NT2/D1 (cell line): ENCODE measurements at regions not wholly inside any gene's neighbourhood (a gene's known extent, or its start where the extent isn't known, plus 50 kb on each side); places are given as distances from the start of the nearest gene placed in this dataset.

ENCODE experiments used
- SUZ12 ChIP-seq: IDR thresholded peaks from 2 replicates; pipeline ENCODE4 v1.6.1; 2011; ENCODE audit not compliant: insufficient read length, insufficient read depth; ENCODE audit errors: extremely low read depth
- YY1 ChIP-seq: IDR thresholded peaks from 2 replicates; pipeline ENCODE4 v1.6.1; 2011; ENCODE audit not compliant: insufficient read length, insufficient read depth
- ZNF274 ChIP-seq: IDR thresholded peaks from 2 replicates; pipeline ENCODE4 v1.6.1; 2011; ENCODE audit warnings: mild to moderate bottlenecking, low read depth, low read length

DNA sequence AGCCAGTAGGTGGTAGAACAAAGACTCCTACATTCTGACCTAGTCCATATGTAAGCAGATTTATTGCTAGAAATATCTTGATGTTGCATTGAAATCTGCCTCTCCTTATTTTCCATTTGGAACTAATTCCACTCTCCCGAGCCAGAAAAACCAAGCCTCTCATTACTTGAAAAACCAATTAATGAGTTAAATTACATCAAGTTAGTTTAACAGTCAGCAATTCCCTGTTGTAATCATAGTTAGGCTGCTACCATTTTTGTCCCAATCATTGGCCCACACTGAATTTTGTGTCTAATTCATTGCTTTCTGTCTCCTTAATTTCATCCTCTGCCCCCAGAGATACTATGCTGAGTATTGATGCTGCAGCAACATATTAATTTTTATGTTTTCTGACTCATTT is 168.3 kb upstream of the TNP1 start:
- TF ChIP-seq ZNF274 (no peak), SUZ12 (no peak), YY1 (no peak)
